A549 (cell line): ENCODE measurements at regions not wholly inside any gene's neighbourhood (a gene's known extent, or its start where the extent isn't known, plus 50 kb on each side); places are given as distances from the start of the nearest gene placed in this dataset.

Experiments
- ATAC-seq, 2 experiments: fragments of 200-7000 bp in 1 of 2; fragments of >200 bp in 1 of 2; cut with Nextera tagmentation in 1 of 2; cut with Tn5 transposase in 1 of 2; 3 replicates each; pipeline versions ENCODE4 v1.8.0 to v1.9.1; 2018 to 2020; ENCODE audit warnings: mild to moderate bottlenecking in 1 of 2, moderate library complexity in 1 of 2
- CTCF ChIA-PET: fragments of 300-600 bp; sonication (Branson Sonifier 250); formaldehyde crosslinking; extraction: SDS; loops from one replicate; lab custom pipeline; 2021; ENCODE audit warnings: antibody characterized with exemption, inconsistent platforms; lab: Yijun Ruan, JAX
- POLR2A ChIA-PET: fragments of 350-600 bp; formaldehyde crosslinking; extraction: SDS; loops from one replicate; lab custom pipeline; 2021; ENCODE audit warnings: antibody characterized with exemption, inconsistent platforms; lab: Yijun Ruan, JAX
- DNase-seq, 2 experiments: peaks; one replicate each; pipeline versions ENCODE4 v3.0.0 to v3.0.0-alpha.2; 2011 to 2016; ENCODE audit warnings: low read depth in 1 of 2, low spot score in 1 of 2
- FAIRE-seq: peaks from 2 replicates; lab custom pipeline; 2011; peaks lifted over from hg19 to GRCh38; lab: Jason Lieb, UNC
- H3K27ac ChIP-seq, 2 experiments: fragments of >200 bp; sonication (Bioruptor Twin); formaldehyde crosslinking; 3 replicates each; pipeline ENCODE4 v1.5.1; 2016 to 2017
- H3K4me1 ChIP-seq: fragments of >200 bp; sonication (Bioruptor Twin); formaldehyde crosslinking; 3 replicates; pipeline ENCODE4 v1.6.1; 2016
- H3K4me2 ChIP-seq: fragments of >200 bp; sonication (Bioruptor Twin); formaldehyde crosslinking; 3 replicates; pipeline ENCODE4 v1.6.1; 2016
- H3K4me3 ChIP-seq: fragments of >200 bp; sonication (Bioruptor Twin); formaldehyde crosslinking; 3 replicates; pipeline ENCODE4 v1.5.1; 2016
- H3K9me3 ChIP-seq: fragments of >200 bp; sonication (Bioruptor Twin); formaldehyde crosslinking; 3 replicates; pipeline ENCODE4 v1.6.1; 2016
- ATOH8 ChIP-seq: fragments of 250-450 bp; sonication (Bioruptor Pico); IDR thresholded peaks from 2 replicates; pipeline ENCODE4 v1.5.0; 2020; ENCODE audit warnings: low read depth, mild to moderate bottlenecking, moderate library complexity
- CBX2 ChIP-seq: fragments of 200-600 bp; sonication (generic); IDR thresholded peaks from 2 replicates; pipeline ENCODE4 v1.6.1; 2016; ENCODE audit warnings: low read depth, mild to moderate bottlenecking, borderline replicate concordance
- CBX8 ChIP-seq: fragments of 200-600 bp; sonication (generic); IDR thresholded peaks from 2 replicates; pipeline ENCODE4 v1.6.1; 2016
- CEBPB ChIP-seq, 2 experiments: fragments of >200 bp in 1 of 2; sonication (Bioruptor Twin) in 1 of 2; formaldehyde crosslinking in 1 of 2; IDR thresholded peaks; 2 replicates each; pipeline ENCODE4 v1.6.1; 2012 to 2016
- CHD2 ChIP-seq: fragments of 150-350 bp; IDR thresholded peaks from 2 replicates; pipeline ENCODE4 v1.6.1; 2014; ENCODE audit warnings: low read length; ENCODE audit not compliant: partially characterized antibody
- E2F6 ChIP-seq: IDR thresholded peaks from 2 replicates; pipeline ENCODE4 v1.6.1; 2012; ENCODE audit warnings: low read depth, borderline replicate concordance
- EHMT2 ChIP-seq: fragments of 200-600 bp; sonication (generic); IDR thresholded peaks from 2 replicates; pipeline ENCODE4 v1.6.1; 2016; ENCODE audit warnings: antibody characterized with exemption, low read depth, mild to moderate bottlenecking, moderate library complexity
- HDAC2 ChIP-seq: fragments of 200-600 bp; sonication (generic); IDR thresholded peaks from 2 replicates; pipeline ENCODE4 v1.6.1; 2016
- JUN ChIP-seq, 2 experiments: fragments of >200 bp; sonication (Bioruptor Twin); formaldehyde crosslinking; IDR thresholded peaks; 2 replicates in 1 of 2; 3 replicates in 1 of 2; pipeline ENCODE4 v1.6.1; 2016 to 2017
- JUNB ChIP-seq: fragments of >200 bp; sonication (Bioruptor Twin); formaldehyde crosslinking; IDR thresholded peaks from 2 replicates; pipeline ENCODE4 v1.6.1; 2016
- KDM1A ChIP-seq: fragments of 200-600 bp; sonication (generic); IDR thresholded peaks from 2 replicates; pipeline ENCODE4 v1.6.1; 2016; ENCODE audit warnings: low read depth, mild to moderate bottlenecking
- KDM5A ChIP-seq: fragments of 200-600 bp; sonication (generic); IDR thresholded peaks from 2 replicates; pipeline ENCODE4 v1.6.1; 2016; ENCODE audit warnings: antibody characterized with exemption, mild to moderate bottlenecking
- MYC ChIP-seq: IDR thresholded peaks from 2 replicates; pipeline ENCODE4 v1.6.1; 2012; ENCODE audit warnings: mild to moderate bottlenecking, inconsistent platforms, low read length, improper control_type of control experiment, borderline replicate concordance
- PHF8 ChIP-seq: fragments of 200-600 bp; sonication (generic); IDR thresholded peaks from 2 replicates; pipeline ENCODE4 v1.6.1; 2016; ENCODE audit warnings: low read depth, mild to moderate bottlenecking, antibody characterized with exemption, moderate library complexity, borderline replicate concordance
- RAD21 ChIP-seq, 2 experiments: fragments of >200 bp in 1 of 2; sonication (Bioruptor Twin) in 1 of 2; formaldehyde crosslinking in 1 of 2; IDR thresholded peaks in 1 of 2; conservative IDR thresholded peaks in 1 of 2; 2 replicates in 1 of 2; 3 replicates in 1 of 2; pipeline ENCODE4 v1.6.1; 2012 to 2018; ENCODE audit warnings: inconsistent platforms in 1 of 2
- RARB ChIP-seq: fragments of 250-450 bp; sonication (Bioruptor Pico); IDR thresholded peaks from 2 replicates; pipeline ENCODE4 v1.8.0; 2021; ENCODE audit warnings: mild to moderate bottlenecking, moderate library complexity
- RFX5 ChIP-seq: fragments of 450-650 bp; IDR thresholded peaks from 2 replicates; pipeline ENCODE4 v1.7.1; 2014; ENCODE audit warnings: antibody characterized with exemption, mild to moderate bottlenecking, moderate library complexity
- WGBS: methylation state at CpG from one replicate; pipeline ENCODE4 v1.1.6; 2017; ENCODE audit errors: missing lambda C conversion rate; 5-methylcytosine and 5-hydroxymethylcytosine counted together
- TF ChIP-seq, protein P1 (sequence below): fragments of 250-450 bp; sonication (Bioruptor Pico); IDR thresholded peaks from 2 replicates; pipeline ENCODE4 v1.5.0; 2021; ENCODE audit warnings: mild to moderate bottlenecking, moderate library complexity, borderline replicate concordance

- no peak for TF ChIP-seq CEBPB (IDR thresholded peaks at IDR 0.05)
- no peak for TF ChIP-seq EHMT2
- no peak for TF ChIP-seq MYC
Measured at GRCh38 chr6:47970826-47971225, 140.2 kb downstream of the PTCHD4 start (continued).

DNA sequence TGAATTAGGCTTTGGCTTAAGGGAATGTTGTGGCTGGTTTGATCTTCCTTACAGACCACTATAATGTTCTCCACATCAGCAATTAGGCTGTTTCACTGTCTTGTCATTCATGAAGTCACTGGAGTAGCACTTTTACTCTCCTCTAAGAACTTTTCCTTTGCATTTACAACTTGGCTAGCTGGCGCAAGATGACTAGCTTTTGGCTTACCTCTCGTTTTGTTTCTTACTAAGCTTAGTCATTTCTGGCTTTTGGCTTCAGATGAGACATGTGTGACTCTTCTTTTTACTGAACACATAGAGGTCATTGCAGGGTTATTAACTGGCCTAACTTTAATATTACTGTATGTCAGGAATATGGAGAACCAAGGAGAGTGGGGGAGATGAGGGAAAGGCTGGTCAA is 143.2 kb downstream of the PTCHD4 start:
- WGBS: 35% methylated on average over 2 of the region's 2 CpGs
- POLR2A ChIA-PET: no interaction called here

DNA sequence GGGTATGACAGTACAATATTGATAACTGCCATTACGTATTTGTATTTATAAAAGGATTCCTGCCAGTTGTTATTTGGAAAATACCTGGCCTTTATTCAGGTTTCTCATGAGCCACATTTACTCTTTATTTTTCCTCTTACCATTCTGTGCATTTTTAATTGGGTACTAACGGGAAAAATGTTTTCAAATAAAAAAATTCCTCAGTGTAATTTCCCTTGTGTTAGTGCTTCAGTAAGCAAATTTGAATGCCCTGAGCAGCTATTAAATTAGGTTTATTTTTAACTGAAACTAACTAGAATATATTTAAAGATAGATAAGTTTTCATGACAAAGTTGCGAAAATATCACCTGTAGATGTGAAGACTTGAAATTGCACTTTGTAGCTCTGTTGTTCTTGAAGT is 146.0 kb downstream of the PTCHD4 start:
- DNase-seq (no peak), FAIRE-seq (no peak), ATAC-seq (no peak)
- no peaks in the 10 kb centered on the region for H3K4me1 ChIP-seq
- no peaks in the 10 kb centered on the region for H3K9me3 ChIP-seq
- ChIA-PET CTCF (no interaction called here), POLR2A (no interaction called here)
- no peak overlapping the region for H3K4me3 ChIP-seq
- no peak overlapping the region for H3K27ac ChIP-seq
- 52% methylated on average over 3 of the region's 3 CpGs for WGBS
- no peak overlapping the region for H3K4me2 ChIP-seq
- TF ChIP-seq KDM1A: no peak
- TF ChIP-seq JUNB: no peak
- TF ChIP-seq, protein P1, sequence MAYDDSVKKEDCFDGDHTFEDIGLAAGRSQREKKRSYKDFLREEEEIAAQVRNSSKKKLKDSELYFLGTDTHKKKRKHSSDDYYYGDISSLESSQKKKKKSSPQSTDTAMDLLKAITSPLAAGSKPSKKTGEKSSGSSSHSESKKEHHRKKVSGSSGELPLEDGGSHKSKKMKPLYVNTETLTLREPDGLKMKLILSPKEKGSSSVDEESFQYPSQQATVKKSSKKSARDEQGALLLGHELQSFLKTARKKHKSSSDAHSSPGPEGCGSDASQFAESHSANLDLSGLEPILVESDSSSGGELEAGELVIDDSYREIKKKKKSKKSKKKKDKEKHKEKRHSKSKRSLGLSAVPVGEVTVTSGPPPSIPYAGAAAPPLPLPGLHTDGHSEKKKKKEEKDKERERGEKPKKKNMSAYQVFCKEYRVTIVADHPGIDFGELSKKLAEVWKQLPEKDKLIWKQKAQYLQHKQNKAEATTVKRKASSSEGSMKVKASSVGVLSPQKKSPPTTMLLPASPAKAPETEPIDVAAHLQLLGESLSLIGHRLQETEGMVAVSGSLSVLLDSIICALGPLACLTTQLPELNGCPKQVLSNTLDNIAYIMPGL (CRISPR knock-in tag): no peak
- TF ChIP-seq CBX8: no peak
- no peak for TF ChIP-seq JUN (IDR thresholded peaks at IDR 0.05)
- TF ChIP-seq RAD21 (conservative IDR thresholded peaks at IDR 0.05 in 1 of 2, IDR thresholded peaks at IDR 0.05 in 1 of 2): no peak

More for the DNA sequence above, 143.2 kb downstream of the PTCHD4 start:
- FAIRE-seq: no peak
- ATAC-seq: no peak
- Histone ChIP-seq H3K4me1 (no peaks in the 10 kb centered on the region), H3K9me3 (no peaks in the 10 kb centered on the region), H3K27ac (no peak overlapping the region), H3K4me2 (no peak overlapping the region), H3K4me3 (no peak overlapping the region)
- no peak for DNase-seq
- TF ChIP-seq JUN (IDR thresholded peaks at IDR 0.05) (no peak), HDAC2 (no peak), CHD2 (no peak), RARB (CRISPR knock-in tag) (no peak), CBX2 (no peak)
- CTCF ChIA-PET: no interaction called here

GRCh38 chr6:47952640-47953039 is 158.4 kb downstream of the PTCHD4 start:
- Histone ChIP-seq H3K4me3 (no peak overlapping the region), H3K4me1 (no peaks in the 10 kb centered on the region), H3K9me3 (no peaks in the 10 kb centered on the region), H3K4me2 (no peak overlapping the region), H3K27ac (no peak overlapping the region)
- POLR2A ChIA-PET: no interaction called here
- CTCF ChIA-PET: no interaction called here
- ATAC-seq (no peak), DNase-seq (no peak), FAIRE-seq (no peak)
- TF ChIP-seq KDM5A (no peak), E2F6 (no peak), ATOH8 (CRISPR knock-in tag) (no peak), PHF8 (no peak), RFX5 (no peak)
- WGBS: 23% methylated on average over 2 of the region's 2 CpGs
